Fibroblast of gingiva (primary cell): ENCODE measurements at regions not wholly inside any gene's neighbourhood (a gene's known extent, or its start where the extent isn't known, plus 50 kb on each side); places are given as distances from the start of the nearest gene placed in this dataset.

Experiments used
- DNase-seq: peaks from one replicate; pipeline ENCODE4 v3.0.0-alpha.2; 2011; ENCODE audit warnings: low read depth

DNA sequence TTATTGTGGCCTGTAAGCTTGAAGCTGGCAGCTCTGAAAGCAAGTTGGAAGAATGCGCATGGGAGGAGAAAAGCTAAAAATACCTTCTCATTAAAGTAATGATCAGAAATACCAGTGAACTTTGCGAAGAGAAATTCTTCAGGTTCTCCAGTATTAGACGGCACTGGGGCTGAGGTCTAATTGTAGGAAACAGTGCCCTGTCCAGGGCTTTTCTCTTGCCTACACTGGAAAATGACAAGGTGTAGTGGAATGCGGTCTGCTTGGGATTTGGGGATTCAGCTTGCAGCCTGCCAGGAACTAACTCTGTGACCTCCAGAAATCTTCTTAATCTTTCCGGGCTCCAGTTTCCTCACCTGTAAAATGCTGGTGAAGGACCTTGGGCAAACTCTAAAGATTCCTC lies 53.3 kb upstream of the KCNJ16 start:
- DNase-seq: no peak

DNA sequence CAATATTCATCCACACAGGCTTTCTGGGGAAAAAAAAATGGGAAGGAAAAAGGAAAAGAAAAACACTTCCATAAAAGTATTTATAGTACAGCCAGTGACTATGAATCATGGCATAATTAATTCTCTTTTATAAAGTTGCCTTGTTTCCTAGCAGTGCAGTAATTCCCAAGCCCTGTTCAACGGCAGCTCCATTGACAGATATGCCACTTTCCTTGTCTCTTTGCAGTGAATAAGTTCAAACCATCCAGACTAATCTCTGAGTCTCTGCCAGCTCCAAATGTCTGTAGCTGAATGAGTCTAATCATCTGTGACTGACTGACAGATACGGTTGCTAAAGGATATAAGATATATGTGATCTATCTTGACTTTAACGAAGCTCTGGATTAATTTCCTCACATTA lies 52.9 kb upstream of the KCNJ16 start:
- no peak for DNase-seq

DNA sequence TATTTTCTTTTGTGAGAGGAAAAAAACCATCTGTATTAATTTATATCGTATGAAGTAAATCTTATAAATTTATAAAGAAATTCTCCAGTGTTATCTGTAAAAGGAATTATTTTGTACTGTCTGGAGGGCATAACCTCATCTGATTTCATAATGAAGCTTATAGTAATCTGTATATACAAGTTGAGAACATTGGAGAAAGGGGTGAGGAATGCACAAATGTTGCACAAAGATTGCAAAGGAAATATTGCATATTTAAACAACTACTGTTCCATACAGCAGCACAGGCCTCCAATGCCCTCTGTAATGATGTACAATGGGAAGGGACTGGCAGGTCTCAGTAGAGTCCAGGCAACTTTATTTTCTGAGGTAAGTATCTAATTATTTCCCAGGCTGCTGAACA lies 50.8 kb upstream of the KCNJ16 start:
- DNase-seq: peak; percentile 25
